Peyer's patch (tissue), 4 donors: ENCODE measurements at regions not wholly inside any gene's neighbourhood (a gene's known extent, or its start where the extent isn't known, plus 50 kb on each side); places are given as distances from the start of the nearest gene placed in this dataset.

Experiments
- DNase-seq, 3 donors: peaks; one replicate each; pipeline ENCODE4 v3.0.0-alpha.2; 2017 to 2019
- H3K27ac ChIP-seq, 4 donors: fragments of 200-600 bp; sonication (generic); one replicate each; pipeline ENCODE4 v1.5.1; 2016 to 2019
- H3K27me3 ChIP-seq, 2 donors: fragments of 200-600 bp; sonication (generic); one replicate each; pipeline ENCODE4 v1.5.1; 2019
- H3K36me3 ChIP-seq, 3 donors: fragments of 200-600 bp; sonication (generic); one replicate each; pipeline ENCODE4 v1.5.1; 2016 to 2019
- H3K4me1 ChIP-seq, 4 donors: fragments of 200-600 bp; sonication (generic); one replicate each; pipeline ENCODE4 v1.5.1; 2016 to 2019
- H3K4me3 ChIP-seq, 4 donors: fragments of 200-600 bp; sonication (generic); 1 replicate in 3 of 4; 2 replicates in 1 of 4; pipeline ENCODE4 v1.5.1; 2016 to 2019; ENCODE audit warnings: mild to moderate bottlenecking in 1 of 4
- H3K9me3 ChIP-seq, 4 donors: fragments of 200-600 bp; sonication (generic); one replicate each; pipeline ENCODE4 v1.5.1; 2016 to 2019; ENCODE audit warnings: mild to moderate bottlenecking in 1 of 4
- POLR2A ChIP-seq, 2 donors: fragments of 450-650 bp; IDR thresholded peaks; one replicate each; pipeline ENCODE4 v1.5.1; 2017; ENCODE audit warnings: antibody characterized with exemption in 2 of 2, mild to moderate bottlenecking in 2 of 2, moderate library complexity in 2 of 2
- TF ChIP-seq, protein P1 (sequence below), 6 experiments: fragments of 450-650 bp in 4 of 6; fragments of 200-600 bp in 2 of 6; sonication (generic) in 1 of 6; IDR thresholded peaks; one replicate each; pipeline ENCODE4 v1.5.1; 2017 to 2019; ENCODE audit warnings: antibody characterized with exemption in 6 of 6, mild to moderate bottlenecking in 3 of 6, moderate library complexity in 1 of 6

DNA sequence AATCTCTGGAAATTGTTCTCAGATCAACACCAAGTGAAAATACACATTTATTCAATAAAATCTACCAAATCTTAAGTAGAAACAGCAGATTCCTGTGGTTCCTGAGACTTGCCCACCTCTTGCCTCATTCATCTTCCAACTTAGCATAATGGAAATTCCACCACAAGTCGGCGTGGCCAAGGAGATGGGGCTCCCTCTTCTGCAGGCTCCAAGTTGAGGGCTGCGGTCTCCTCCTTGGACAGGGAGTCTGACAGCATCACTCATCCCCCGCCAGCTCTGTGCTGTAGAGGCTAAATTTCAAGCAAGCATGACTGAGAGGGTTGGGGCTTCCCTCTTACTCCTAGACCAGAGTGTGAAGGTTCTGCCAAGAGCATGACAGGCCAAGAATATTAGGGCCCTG, 273.7 kb downstream of the DIRAS2 start:
- Histone ChIP-seq H3K27me3 (no peaks in the 10 kb centered on the region), H3K9me3 (no peaks in the 10 kb centered on the region), H3K36me3 (no peaks in the 10 kb centered on the region), H3K4me1 (no peaks in the 10 kb centered on the region), H3K27ac (no peak overlapping the region), H3K4me3 (no peak overlapping the region)
- TF ChIP-seq, protein P1, sequence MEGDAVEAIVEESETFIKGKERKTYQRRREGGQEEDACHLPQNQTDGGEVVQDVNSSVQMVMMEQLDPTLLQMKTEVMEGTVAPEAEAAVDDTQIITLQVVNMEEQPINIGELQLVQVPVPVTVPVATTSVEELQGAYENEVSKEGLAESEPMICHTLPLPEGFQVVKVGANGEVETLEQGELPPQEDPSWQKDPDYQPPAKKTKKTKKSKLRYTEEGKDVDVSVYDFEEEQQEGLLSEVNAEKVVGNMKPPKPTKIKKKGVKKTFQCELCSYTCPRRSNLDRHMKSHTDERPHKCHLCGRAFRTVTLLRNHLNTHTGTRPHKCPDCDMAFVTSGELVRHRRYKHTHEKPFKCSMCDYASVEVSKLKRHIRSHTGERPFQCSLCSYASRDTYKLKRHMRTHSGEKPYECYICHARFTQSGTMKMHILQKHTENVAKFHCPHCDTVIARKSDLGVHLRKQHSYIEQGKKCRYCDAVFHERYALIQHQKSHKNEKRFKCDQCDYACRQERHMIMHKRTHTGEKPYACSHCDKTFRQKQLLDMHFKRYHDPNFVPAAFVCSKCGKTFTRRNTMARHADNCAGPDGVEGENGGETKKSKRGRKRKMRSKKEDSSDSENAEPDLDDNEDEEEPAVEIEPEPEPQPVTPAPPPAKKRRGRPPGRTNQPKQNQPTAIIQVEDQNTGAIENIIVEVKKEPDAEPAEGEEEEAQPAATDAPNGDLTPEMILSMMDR (IDR thresholded peaks at IDR 0.05): no peak
- TF ChIP-seq POLR2A (IDR thresholded peaks at IDR 0.05): no peak
- DNase-seq: no peak

DNA sequence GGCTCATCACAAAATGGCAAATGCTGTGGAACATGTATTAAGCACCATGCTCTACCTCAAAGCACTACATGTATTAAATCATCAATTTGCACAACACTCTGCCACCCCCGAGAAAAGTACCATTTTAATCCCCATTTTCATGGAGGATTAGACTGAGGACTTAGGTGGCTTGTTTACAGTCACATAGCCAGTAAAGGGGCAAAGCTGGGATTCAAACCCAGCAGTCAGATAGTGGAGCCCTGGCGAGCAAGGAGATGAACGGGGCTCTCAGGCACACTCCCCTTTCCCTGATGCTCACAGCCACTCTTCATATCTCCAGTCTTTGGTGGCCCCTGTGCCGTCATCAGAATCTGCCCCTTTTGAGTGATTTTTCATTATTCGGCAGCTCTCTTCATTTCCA, 262.9 kb downstream of the DIRAS2 start:
- no peak overlapping the region for H3K27ac ChIP-seq
- no peak for TF ChIP-seq POLR2A (IDR thresholded peaks at IDR 0.05)
- TF ChIP-seq, protein P1 (IDR thresholded peaks at IDR 0.05): no peak
- H3K4me1 ChIP-seq: no peaks in the 10 kb centered on the region
- no peaks in the 10 kb centered on the region for H3K9me3 ChIP-seq
- no peaks in the 10 kb centered on the region for H3K27me3 ChIP-seq
- H3K36me3 ChIP-seq: no peaks in the 10 kb centered on the region
- DNase-seq: no peak
- H3K4me3 ChIP-seq: no peak overlapping the region

DNA sequence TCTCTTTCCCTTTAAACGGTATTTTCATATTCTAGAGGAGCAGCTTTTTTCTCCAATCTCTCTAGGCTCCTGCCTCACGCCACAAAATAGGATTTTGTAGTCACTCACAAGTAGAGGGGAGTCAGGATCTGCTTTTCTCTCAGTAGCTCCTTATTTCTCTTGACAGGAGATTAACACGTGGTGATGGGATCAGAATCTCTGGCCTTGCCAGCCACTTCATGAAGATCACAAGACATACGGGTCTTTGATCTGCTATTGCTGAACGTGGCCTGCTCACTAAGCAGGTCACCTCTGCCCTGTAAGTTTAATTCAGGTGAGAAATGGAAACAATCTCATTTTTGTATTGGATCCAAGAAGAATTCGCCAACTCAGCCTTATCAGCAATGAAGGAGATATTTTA, 257.5 kb downstream of the DIRAS2 start:
- H3K9me3 ChIP-seq: no peaks in the 10 kb centered on the region
- DNase-seq: no peak
- H3K4me1 ChIP-seq: no peaks in the 10 kb centered on the region
- H3K27me3 ChIP-seq: peaks cover 0 to 4% of the 10 kb centered on the region in 2 donors
- TF ChIP-seq, protein P1 (IDR thresholded peaks at IDR 0.05): no peak
- no peak for TF ChIP-seq POLR2A (IDR thresholded peaks at IDR 0.05)
- no peak overlapping the region for H3K27ac ChIP-seq
- H3K36me3 ChIP-seq: no peaks in the 10 kb centered on the region
- H3K4me3 ChIP-seq: no peak overlapping the region

DNA sequence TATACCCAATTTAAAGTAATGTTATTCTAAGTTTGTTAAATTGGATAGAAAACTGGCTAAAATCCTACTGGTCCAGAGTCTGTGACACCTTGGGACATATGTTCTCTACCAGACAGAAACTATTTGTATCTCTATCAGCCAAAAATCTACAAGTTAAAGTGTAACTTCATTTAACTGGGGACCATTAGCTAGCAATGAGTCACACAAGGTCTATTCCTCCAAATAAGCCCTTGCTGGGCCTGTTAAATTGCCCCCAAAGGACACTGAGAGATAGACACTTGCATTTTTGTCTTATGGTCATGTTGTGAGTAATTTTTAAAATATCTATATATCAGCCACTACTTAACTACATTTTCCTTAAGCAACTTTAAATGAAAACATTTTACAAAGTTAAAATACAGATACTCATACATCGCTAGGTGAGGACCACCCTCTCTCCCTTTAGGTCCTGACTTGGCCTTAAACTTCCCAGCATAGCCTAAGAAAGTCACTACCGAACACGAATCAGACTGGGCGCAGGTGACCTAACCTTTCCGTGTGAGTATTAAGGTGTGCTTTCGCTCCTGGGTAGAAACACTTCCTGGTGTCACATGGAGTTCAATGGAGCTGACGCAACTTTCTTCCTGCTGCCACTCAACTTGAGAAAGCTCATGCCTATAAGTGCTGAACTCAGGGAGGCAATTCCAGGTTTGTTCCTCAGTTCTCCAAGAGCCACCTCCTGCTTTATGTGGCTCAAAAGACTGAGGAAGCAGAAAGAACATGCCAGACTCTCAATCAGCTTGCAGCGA, 249.1 kb downstream of the DIRAS2 start:
- Histone ChIP-seq H3K27me3 (no peaks in the 10 kb centered on the region), H3K9me3 (no peaks in the 10 kb centered on the region), H3K27ac (no peak overlapping the region), H3K36me3 (no peaks in the 10 kb centered on the region), H3K4me1 (no peaks in the 10 kb centered on the region), H3K4me3 (no peak overlapping the region)
- DNase-seq: no peak
- no peak for TF ChIP-seq POLR2A (IDR thresholded peaks at IDR 0.05)
- TF ChIP-seq, protein P1 (IDR thresholded peaks at IDR 0.05): no peak

DNA sequence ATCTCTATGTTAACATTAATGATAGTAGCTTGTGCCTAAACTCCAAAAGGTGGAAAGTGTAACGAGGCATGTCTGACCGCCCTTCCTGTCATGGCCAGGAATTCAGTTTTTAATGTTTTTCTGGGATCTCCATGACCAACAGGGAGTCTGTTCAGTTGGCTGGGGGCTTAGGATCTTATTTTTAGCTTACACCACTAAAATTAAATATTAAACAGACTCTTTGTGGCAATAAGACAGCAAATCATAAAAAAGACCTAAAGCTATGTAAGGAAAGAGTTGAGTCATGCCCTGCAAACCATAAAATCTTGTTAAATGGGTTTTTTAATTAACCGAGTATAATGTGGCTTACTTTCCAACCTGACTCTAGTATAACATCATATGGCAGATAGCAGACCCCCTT, 247.8 kb downstream of the DIRAS2 start:
- H3K36me3 ChIP-seq: no peaks in the 10 kb centered on the region
- no peak overlapping the region for H3K27ac ChIP-seq
- H3K4me3 ChIP-seq: no peak overlapping the region
- no peaks in the 10 kb centered on the region for H3K4me1 ChIP-seq
- H3K9me3 ChIP-seq: no peaks in the 10 kb centered on the region
- TF ChIP-seq, protein P1 (IDR thresholded peaks at IDR 0.05): no peak
- no peak for TF ChIP-seq POLR2A (IDR thresholded peaks at IDR 0.05)
- DNase-seq: no peak
- no peaks in the 10 kb centered on the region for H3K27me3 ChIP-seq
